Activated CD4-positive, alpha-beta T cell treated with anti-CD3 and anti-CD28 coated beads, Interleukin-2, amount 50 U/mL, for 48 hours (primary cell): ENCODE measurements at regions not wholly inside any gene's neighbourhood (a gene's known extent, or its start where the extent isn't known, plus 50 kb on each side); places are given as distances from the start of the nearest gene placed in this dataset.
"Not testable (repeated sequence)": the region's sequence is repeated elsewhere in the genome, so short reads cannot be mapped to it uniquely, and the experiment has no call there.

Source experiments
- DNase-seq, 2 experiments: peaks; one replicate each; pipeline ENCODE4 v3.0.0-alpha.2; 2020

DNA sequence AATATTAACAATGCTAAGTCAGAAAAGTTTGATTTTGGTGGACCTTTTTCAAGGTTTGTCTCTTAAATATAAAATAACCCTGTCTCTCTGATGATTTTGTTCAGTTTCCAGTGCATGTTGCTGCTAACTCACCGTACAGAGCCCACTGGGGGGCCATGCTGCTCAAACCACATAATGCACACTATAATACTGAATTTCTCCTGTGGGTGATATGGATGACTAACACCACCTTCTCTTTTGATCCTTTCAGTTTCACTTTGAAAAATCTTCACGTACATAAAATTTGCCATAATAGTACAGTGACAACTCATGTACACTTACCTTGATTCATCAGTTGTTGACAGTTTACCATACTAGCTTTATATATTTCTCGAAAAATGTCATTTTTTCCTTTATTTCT, 506.6 kb upstream of the MAN1A1 start:
- DNase-seq = peak; percentile 4 to 8

GRCh38 chr6:119848696-119849095, 499.1 kb upstream of the MAN1A1 start:
- DNase-seq = no peak

DNA sequence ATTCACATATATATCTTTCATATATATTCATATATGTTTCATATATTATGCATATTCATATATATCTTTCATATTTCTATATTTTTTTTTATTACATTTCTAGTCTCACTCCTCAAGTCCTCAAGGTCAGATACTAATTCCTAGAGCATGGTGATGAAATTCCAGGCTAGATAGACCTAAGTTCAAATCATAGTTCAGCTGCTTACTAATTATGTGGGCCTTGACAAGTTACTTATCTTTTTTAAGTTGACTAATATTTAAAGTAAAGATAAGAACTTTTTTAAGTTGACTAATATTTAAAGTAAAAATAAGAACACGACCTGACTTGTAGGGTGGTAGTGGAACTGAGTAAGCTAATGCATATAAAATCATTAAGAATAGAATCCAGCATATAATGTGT, 495.6 kb upstream of the MAN1A1 start:
- DNase-seq = no peak

GRCh38 chr6:119844387-119844786, 494.8 kb upstream of the MAN1A1 start:
- no peak for DNase-seq

- no peak for DNase-seq
Observed at GRCh38 chr6:119842191-119842590, 492.6 kb upstream of the MAN1A1 start.

DNA sequence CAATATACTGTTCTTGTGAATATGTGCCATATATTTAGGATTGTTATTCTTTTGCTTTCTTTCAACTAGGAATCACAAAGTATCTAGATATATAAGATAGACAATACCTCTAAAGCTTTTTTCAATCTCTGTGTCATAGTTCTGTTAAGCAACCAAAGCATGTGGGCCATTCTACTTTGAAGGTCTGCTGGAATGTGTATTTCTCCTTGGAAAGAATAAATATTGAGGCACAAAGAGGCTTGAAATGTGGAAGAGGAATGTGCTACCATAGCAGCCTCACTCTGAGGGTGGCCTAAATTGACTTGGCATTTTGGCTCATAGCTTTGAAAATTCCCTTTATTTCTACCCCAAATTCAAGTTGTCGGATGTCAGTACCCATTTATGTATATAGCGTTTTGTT, 488.5 kb upstream of the MAN1A1 start:
- no peak for DNase-seq

DNA sequence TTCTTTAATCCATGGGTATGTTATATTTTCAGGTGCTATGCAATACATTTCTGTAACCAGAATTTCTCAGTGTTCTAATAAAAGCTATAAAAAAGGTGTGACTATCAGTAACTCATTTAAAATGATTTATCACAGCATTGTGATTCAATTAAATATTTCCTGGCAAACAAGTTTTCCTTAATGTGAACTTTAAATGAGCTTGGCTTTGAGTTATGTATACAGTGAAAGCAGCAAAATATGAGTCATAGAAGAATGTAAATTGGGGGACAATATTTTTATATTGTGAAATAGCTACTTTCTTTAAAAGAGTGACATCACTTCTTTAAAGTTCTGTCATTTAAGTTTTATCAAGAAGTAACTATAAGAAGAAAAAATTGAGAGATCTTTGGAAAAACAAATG, 484.9 kb upstream of the MAN1A1 start:
- no peak for DNase-seq

GRCh38 chr6:119832411-119832810, 482.9 kb upstream of the MAN1A1 start:
- DNase-seq = no peak

- no peak for DNase-seq
Observed at GRCh38 chr6:119830494-119831295, 481.1 kb upstream of the MAN1A1 start.

- no peak for DNase-seq
Observed at GRCh38 chr6:119830069-119830468, 480.5 kb upstream of the MAN1A1 start.

GRCh38 chr6:119829499-119829898, 479.9 kb upstream of the MAN1A1 start:
- not testable (repeated sequence) for DNase-seq

DNA sequence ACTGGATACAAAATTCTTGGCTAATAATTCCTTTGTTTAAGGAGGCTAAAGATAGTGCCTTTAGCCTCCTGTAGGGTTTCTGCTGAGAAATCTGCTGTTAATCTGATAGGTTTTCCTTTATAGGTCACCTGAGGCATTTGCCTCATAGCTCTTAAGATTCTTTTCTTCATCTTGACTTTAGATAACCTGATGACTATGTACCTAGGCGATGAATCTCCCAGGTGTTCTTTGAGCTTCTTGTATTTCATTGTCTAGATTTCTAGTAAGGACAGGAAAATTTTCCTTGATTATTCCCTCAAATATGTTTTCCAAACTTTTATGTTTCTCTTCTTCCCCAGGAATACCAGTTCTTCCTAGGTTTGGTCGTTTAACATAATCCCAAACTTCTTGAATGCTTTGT, 479.4 kb upstream of the MAN1A1 start:
- no peak for DNase-seq

DNA sequence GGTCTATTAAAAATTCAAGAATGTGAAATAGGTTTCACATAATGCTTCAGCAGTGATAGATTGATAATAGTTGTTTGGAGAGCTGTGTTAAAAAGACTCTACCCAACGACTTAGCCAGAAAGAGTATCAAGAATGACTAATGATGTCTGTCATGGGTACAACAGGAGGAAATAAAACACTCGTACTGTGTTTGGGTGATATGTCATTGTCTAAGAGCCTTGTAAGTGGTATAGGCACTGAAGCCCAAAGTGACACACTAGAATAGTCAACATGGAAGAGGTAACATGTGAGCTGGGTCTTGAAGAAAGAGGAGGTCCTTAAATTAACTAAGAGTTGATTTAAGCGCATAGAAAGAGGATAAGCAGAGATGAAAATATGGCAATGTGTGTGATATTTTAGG, 471.8 kb upstream of the MAN1A1 start:
- no peak for DNase-seq

DNA sequence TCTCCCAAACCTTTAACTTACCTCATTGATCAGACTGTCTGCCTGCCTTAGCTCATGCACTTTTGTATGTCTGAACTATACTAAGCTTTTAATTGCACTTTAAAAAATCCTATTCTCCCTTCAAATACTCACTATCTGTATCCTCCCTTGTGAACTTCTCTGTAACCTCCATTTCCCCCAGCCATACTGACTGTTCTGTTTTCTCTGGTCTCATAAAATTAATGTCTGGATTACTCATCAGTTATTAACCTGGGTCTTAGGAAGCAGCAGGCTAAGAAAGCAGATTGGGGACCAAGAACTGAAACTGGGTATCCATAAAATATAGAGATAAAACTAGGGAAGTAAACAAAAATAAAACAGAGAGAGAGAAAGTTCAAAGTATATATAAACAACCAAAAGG, 469.3 kb upstream of the MAN1A1 start:
- DNase-seq = no peak

- DNase-seq = no peak
Observed at GRCh38 chr6:119814609-119815400, 465.2 kb upstream of the MAN1A1 start.

- DNase-seq = no peak
Observed at GRCh38 chr6:119802464-119802863, 452.9 kb upstream of the MAN1A1 start.

GRCh38 chr6:119801056-119801455, 451.5 kb upstream of the MAN1A1 start:
- no peak for DNase-seq

DNA sequence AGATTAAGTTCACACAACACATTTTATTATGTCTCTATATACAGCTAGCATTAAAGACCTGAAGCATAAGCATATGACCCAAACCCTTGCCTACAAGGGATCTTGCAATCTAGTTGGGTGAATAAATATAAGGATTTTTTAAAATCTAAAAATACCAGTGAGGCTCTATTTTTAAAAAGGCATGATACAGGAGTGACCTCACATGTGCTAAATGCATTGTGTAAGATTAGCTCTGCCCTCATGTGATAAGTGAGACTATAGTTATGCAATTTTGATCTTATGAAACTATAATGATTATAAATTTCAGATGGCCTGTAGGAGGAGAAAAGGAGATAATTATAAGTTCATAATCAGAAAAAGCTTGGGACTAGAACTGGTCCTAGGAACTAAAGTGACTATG, 451.0 kb upstream of the MAN1A1 start:
- DNase-seq = no peak

GRCh38 chr6:119799596-119800509, 450.3 kb upstream of the MAN1A1 start:
- DNase-seq = no peak

- DNase-seq = no peak
Observed at GRCh38 chr6:119791736-119792135, 442.2 kb upstream of the MAN1A1 start.

GRCh38 chr6:119781365-119781764, 431.8 kb upstream of the MAN1A1 start:
- no peak for DNase-seq

DNA sequence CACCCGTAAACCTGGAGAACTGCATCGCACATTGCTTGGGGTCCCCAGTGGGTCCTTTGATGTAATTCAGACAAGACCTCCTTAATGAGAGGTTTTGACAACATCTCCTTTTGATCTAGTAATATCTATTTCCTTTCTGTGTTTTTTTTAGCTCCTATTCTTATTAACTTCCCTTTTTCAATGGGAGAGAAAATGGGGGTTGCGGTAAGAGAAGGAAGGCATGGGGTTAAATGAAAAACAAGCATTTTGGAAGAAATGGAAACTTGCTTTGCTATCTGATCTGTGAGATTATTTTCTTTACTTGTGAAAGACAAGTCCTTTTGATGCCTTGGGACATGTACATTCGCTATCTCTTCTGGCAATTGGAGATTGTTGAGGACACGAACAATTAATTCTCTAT, 418.6 kb upstream of the MAN1A1 start:
- no peak for DNase-seq
